ENCODE measurements at regions not wholly inside any gene's neighbourhood (a gene's known extent, or its start where the extent isn't known, plus 50 kb on each side); places are given as distances from the start of the nearest gene placed in this dataset.
"Not testable (repeated sequence)": the region's sequence is repeated elsewhere in the genome, so short reads cannot be mapped to it uniquely, and the experiment has no call there.

GRCh38 chr14:104307627-104308401 lies 169.4 kb downstream of the KIF26A start:
- no peak for DNase-seq (ENCODE audit: low read depth in 2 of 2)
- no peaks in the 10 kb centered on the region for H3K4me1 ChIP-seq (ENCODE audit: control insufficient read depth, extremely low read depth, insufficient read depth, low read length)
- H3K4me2 ChIP-seq (ENCODE audit: extremely low read depth, insufficient read depth, low read length), result no peak overlapping the region
- H3K4me3 ChIP-seq (replicated peaks in 1 of 4; ENCODE audit: control extremely low read depth in 1 of 4, insufficient read depth in 1 of 4, low read depth in 3 of 4, low read length in 4 of 4), result no peak overlapping the region
- H3K27me3 ChIP-seq (ENCODE audit: control insufficient read depth, insufficient read depth, low read length), result no peaks in the 10 kb centered on the region
- TF ChIP-seq CTCF (conservative IDR thresholded peaks at IDR 0.05 in 1 of 2, IDR thresholded peaks at IDR 0.05 in 1 of 2; ENCODE audit: low read depth in 1 of 2, low read length in 2 of 2) (no peak), EZH2 (IDR thresholded peaks at IDR 0.05; ENCODE audit: low read length, missing control alignments) (no peak)
- H3K27ac ChIP-seq (ENCODE audit: insufficient read depth, low read length), result no peak overlapping the region
- no peaks in the 10 kb centered on the region for H3K36me3 ChIP-seq (ENCODE audit: control insufficient read depth, insufficient read depth, low read length)
- H3K79me2 ChIP-seq (ENCODE audit: control insufficient read depth, insufficient read depth, low read length), result no peaks in the 10 kb centered on the region
- no peaks in the 10 kb centered on the region for H3K9me3 ChIP-seq (ENCODE audit: control insufficient read depth, insufficient read depth, low read depth, low read length)
- H2AFZ ChIP-seq (ENCODE audit: low read length), result no peak overlapping the region
- H3K9ac ChIP-seq (ENCODE audit: insufficient read depth, low read length), result no peak overlapping the region
- H4K20me1 ChIP-seq (ENCODE audit: control insufficient read depth, extremely low read depth, insufficient read depth, low read length), result no peaks in the 10 kb centered on the region

- not testable (repeated sequence) for H4K20me1 ChIP-seq (ENCODE audit: control insufficient read depth, extremely low read depth, insufficient read depth, low read length); H3K9me3 ChIP-seq (ENCODE audit: control insufficient read depth, insufficient read depth, low read depth, low read length); H3K4me2 ChIP-seq (ENCODE audit: extremely low read depth, insufficient read depth, low read length); H3K27ac ChIP-seq (ENCODE audit: insufficient read depth, low read length); H3K36me3 ChIP-seq (ENCODE audit: control insufficient read depth, insufficient read depth, low read length); H3K4me1 ChIP-seq (ENCODE audit: control insufficient read depth, extremely low read depth, insufficient read depth, low read length); H3K4me3 ChIP-seq (replicated peaks in 1 of 4; ENCODE audit: control extremely low read depth in 1 of 4, insufficient read depth in 1 of 4, low read depth in 3 of 4, low read length in 4 of 4); H3K27me3 ChIP-seq (ENCODE audit: control insufficient read depth, insufficient read depth, low read length); H3K9ac ChIP-seq (ENCODE audit: insufficient read depth, low read length); H3K79me2 ChIP-seq (ENCODE audit: control insufficient read depth, insufficient read depth, low read length); H2AFZ ChIP-seq (ENCODE audit: low read length); DNase-seq (ENCODE audit: low read depth in 2 of 2)
These were observed 170.1 kb downstream of the KIF26A start for GRCh38 chr14:104308534-104308933.

GRCh38 chr14:104309657-104310369 lies 171.4 kb downstream of the KIF26A start:
- H3K79me2 ChIP-seq (ENCODE audit: control insufficient read depth, insufficient read depth, low read length), result no peaks in the 10 kb centered on the region
- no peaks in the 10 kb centered on the region for H3K4me1 ChIP-seq (ENCODE audit: control insufficient read depth, extremely low read depth, insufficient read depth, low read length)
- TF ChIP-seq EZH2 (IDR thresholded peaks at IDR 0.05; ENCODE audit: low read length, missing control alignments) (no peak), CTCF (conservative IDR thresholded peaks at IDR 0.05 in 1 of 2, IDR thresholded peaks at IDR 0.05 in 1 of 2; ENCODE audit: low read depth in 1 of 2, low read length in 2 of 2) (no peak)
- no peak for DNase-seq (ENCODE audit: low read depth in 2 of 2)
- H3K27me3 ChIP-seq (ENCODE audit: control insufficient read depth, insufficient read depth, low read length), result no peaks in the 10 kb centered on the region
- no peaks in the 10 kb centered on the region for H3K9me3 ChIP-seq (ENCODE audit: control insufficient read depth, insufficient read depth, low read depth, low read length)
- no peaks in the 10 kb centered on the region for H4K20me1 ChIP-seq (ENCODE audit: control insufficient read depth, extremely low read depth, insufficient read depth, low read length)
- H3K36me3 ChIP-seq (ENCODE audit: control insufficient read depth, insufficient read depth, low read length), result no peaks in the 10 kb centered on the region
- H3K4me2 ChIP-seq (ENCODE audit: extremely low read depth, insufficient read depth, low read length), result no peak overlapping the region
- H3K27ac ChIP-seq (ENCODE audit: insufficient read depth, low read length), result no peak overlapping the region
- no peak overlapping the region for H2AFZ ChIP-seq (ENCODE audit: low read length)
- no peak overlapping the region for H3K9ac ChIP-seq (ENCODE audit: insufficient read depth, low read length)
- no peak overlapping the region for H3K4me3 ChIP-seq (replicated peaks in 1 of 4; ENCODE audit: control extremely low read depth in 1 of 4, insufficient read depth in 1 of 4, low read depth in 3 of 4, low read length in 4 of 4)
